Retina (tissue), 1 donor: ENCODE measurements at regions not wholly inside any gene's neighbourhood (a gene's known extent, or its start where the extent isn't known, plus 50 kb on each side); places are given as distances from the start of the nearest gene placed in this dataset.
"Not testable (repeated sequence)": the region's sequence is repeated elsewhere in the genome, so short reads cannot be mapped to it uniquely, and the experiment has no call there.

Source experiments
- DNase-seq: peaks from one replicate; pipeline ENCODE4 v3.0.0-alpha.2; 2016

- no peak for DNase-seq
These were observed 114.3 kb downstream of the FAM50B start for GRCh38 chr6:3963426-3963825.

GRCh38 chr6:3965071-3965718 lies 113.7 kb downstream of the FAM217A start:
- DNase-seq = no peak

- DNase-seq = no peak
These were observed 112.5 kb downstream of the FAM217A start for GRCh38 chr6:3966426-3966825.

- no peak for DNase-seq
These were observed 108.8 kb downstream of the FAM217A start for GRCh38 chr6:3970097-3970496.

- DNase-seq = not testable (repeated sequence)
These were observed 105.8 kb downstream of the FAM217A start for GRCh38 chr6:3973152-3973551.

- peak; percentile 50 for DNase-seq
These were observed 100.8 kb downstream of the FAM217A start for GRCh38 chr6:3977875-3978711.

GRCh38 chr6:3978966-3979365 lies 100.0 kb downstream of the FAM217A start:
- not testable (repeated sequence) for DNase-seq

- no peak for DNase-seq
These were observed 97.0 kb downstream of the FAM217A start for GRCh38 chr6:3981917-3982316.

GRCh38 chr6:3983778-3984177 lies 95.2 kb downstream of the FAM217A start:
- no peak for DNase-seq

- DNase-seq = no peak
These were observed 94.4 kb downstream of the FAM217A start for GRCh38 chr6:3984494-3984893.

GRCh38 chr6:3986241-3986640 lies 92.7 kb downstream of the FAM217A start:
- DNase-seq = no peak

GRCh38 chr6:3987053-3987452 lies 91.9 kb downstream of the FAM217A start:
- DNase-seq = no peak

- DNase-seq = no peak
These were observed 91.4 kb downstream of the FAM217A start for GRCh38 chr6:3987576-3987975.

- DNase-seq = peak; percentile 87
These were observed 88.0 kb downstream of the FAM217A start for GRCh38 chr6:3990692-3991491.

- no peak for DNase-seq
These were observed 87.0 kb downstream of the FAM217A start for GRCh38 chr6:3991941-3992340.

GRCh38 chr6:3996349-3996748 lies 82.6 kb downstream of the FAM217A start:
- no peak for DNase-seq

GRCh38 chr6:3997177-3997770 lies 81.7 kb downstream of the FAM217A start:
- no peak for DNase-seq

- no peak for DNase-seq
These were observed 78.9 kb downstream of the FAM217A start for GRCh38 chr6:3999800-4000661.

- no peak for DNase-seq
These were observed 74.7 kb downstream of the FAM217A start for GRCh38 chr6:4004249-4004648.

GRCh38 chr6:4008324-4009047 lies 70.5 kb downstream of the FAM217A start:
- peak; percentile 24 for DNase-seq

- no peak for DNase-seq
These were observed 69.5 kb downstream of the FAM217A start for GRCh38 chr6:4009486-4009885.
